Kidney (tissue), 13 donors: ENCODE measurements at regions not wholly inside any gene's neighbourhood (a gene's known extent, or its start where the extent isn't known, plus 50 kb on each side); places are given as distances from the start of the nearest gene placed in this dataset.
"Not testable (repeated sequence)": the region's sequence is repeated elsewhere in the genome, so short reads cannot be mapped to it uniquely, and the experiment has no call there.

Experiments
- DNase-seq, 5 donors: peaks; one replicate each; pipeline ENCODE4 v3.0.0-alpha.2; 2013 to 2020
- FAIRE-seq: peaks from 2 replicates; lab custom pipeline; 2012; peaks lifted over from hg19 to GRCh38; lab: Jason Lieb, UNC
- H3K27ac ChIP-seq, 2 donors: one replicate each; pipeline ENCODE4 v1.7.0; 2013; ENCODE audit warnings: low read depth in 2 of 2, low read length in 2 of 2, inconsistent platforms in 1 of 2
- H3K27me3 ChIP-seq: one replicate; pipeline ENCODE4 v1.7.1; 2013; ENCODE audit warnings: low read length, inconsistent platforms; ENCODE audit not compliant: control insufficient read depth, insufficient read depth
- H3K36me3 ChIP-seq, 3 donors: one replicate each; pipeline versions ENCODE4 v1.7.0 to v1.7.1; 2013; ENCODE audit warnings: low read length in 3 of 3, control low read depth in 1 of 3, inconsistent platforms in 1 of 3; ENCODE audit not compliant: insufficient read depth in 3 of 3, control insufficient read depth in 2 of 3
- H3K4me1 ChIP-seq, 3 donors: one replicate each; pipeline versions ENCODE4 v1.7.0 to v1.7.1; 2013; ENCODE audit warnings: low read length in 3 of 3, inconsistent platforms in 1 of 3, low read depth in 1 of 3; ENCODE audit not compliant: control insufficient read depth in 2 of 3, insufficient read depth in 2 of 3
- H3K4me3 ChIP-seq, 3 donors: one replicate each; pipeline versions ENCODE4 v1.7.0 to v1.8.1; 2013; ENCODE audit warnings: low read length in 3 of 3, control low read depth in 1 of 3, inconsistent platforms in 1 of 3
- H3K9ac ChIP-seq, 3 donors: one replicate each; pipeline versions ENCODE4 v1.7.0 to v1.7.1; 2013; ENCODE audit warnings: low read length in 3 of 3, control low read depth in 1 of 3, inconsistent platforms in 1 of 3
- H3K9me3 ChIP-seq, 3 donors: one replicate each; pipeline versions ENCODE4 v1.7.0 to v1.7.1; 2013; ENCODE audit warnings: low read length in 3 of 3, control low read depth in 1 of 3, inconsistent platforms in 1 of 3; ENCODE audit not compliant: control insufficient read depth in 2 of 3, insufficient read depth in 1 of 3
- intact Hi-C: fragments of 100-400 bp; cut with DNase I; formaldehyde crosslinking; loops from one replicate; pipeline ENCODE4 v1.11.1; 2022
- TF ChIP-seq, protein P1 (sequence below): IDR thresholded peaks from 3 replicates; pipeline ENCODE4 v1.5.1; 2012; ENCODE audit warnings: mild to moderate bottlenecking, moderate library complexity, borderline replicate concordance; ENCODE audit not compliant: insufficient read depth; ENCODE audit errors: extremely low read depth
- donor health status: control.
- donor health status: control.
- donor health status: control.
- donor health status: control.
- donor health status: control.
- donor health status: DM: yes; HTN: yes; CAD: no.
- donor health status: Normal renal cell carcinoma (clear cell type).

- intact Hi-C loops: no loop called here
- Histone ChIP-seq H3K4me3 (no peak overlapping the region), H3K9ac (no peak overlapping the region), H3K27me3 (no peaks in the 10 kb centered on the region), H3K27ac (no peak overlapping the region), H3K9me3 (no peaks in the 10 kb centered on the region), H3K36me3 (no peaks in the 10 kb centered on the region), H3K4me1 (peaks cover 0 to 2% (median 0%) of the 10 kb centered on the region in 3 donors)
- FAIRE-seq: no peak
- no peak for DNase-seq
- TF ChIP-seq, protein P1, sequence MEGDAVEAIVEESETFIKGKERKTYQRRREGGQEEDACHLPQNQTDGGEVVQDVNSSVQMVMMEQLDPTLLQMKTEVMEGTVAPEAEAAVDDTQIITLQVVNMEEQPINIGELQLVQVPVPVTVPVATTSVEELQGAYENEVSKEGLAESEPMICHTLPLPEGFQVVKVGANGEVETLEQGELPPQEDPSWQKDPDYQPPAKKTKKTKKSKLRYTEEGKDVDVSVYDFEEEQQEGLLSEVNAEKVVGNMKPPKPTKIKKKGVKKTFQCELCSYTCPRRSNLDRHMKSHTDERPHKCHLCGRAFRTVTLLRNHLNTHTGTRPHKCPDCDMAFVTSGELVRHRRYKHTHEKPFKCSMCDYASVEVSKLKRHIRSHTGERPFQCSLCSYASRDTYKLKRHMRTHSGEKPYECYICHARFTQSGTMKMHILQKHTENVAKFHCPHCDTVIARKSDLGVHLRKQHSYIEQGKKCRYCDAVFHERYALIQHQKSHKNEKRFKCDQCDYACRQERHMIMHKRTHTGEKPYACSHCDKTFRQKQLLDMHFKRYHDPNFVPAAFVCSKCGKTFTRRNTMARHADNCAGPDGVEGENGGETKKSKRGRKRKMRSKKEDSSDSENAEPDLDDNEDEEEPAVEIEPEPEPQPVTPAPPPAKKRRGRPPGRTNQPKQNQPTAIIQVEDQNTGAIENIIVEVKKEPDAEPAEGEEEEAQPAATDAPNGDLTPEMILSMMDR: no peak
Observed at GRCh38 chr3:65130782-65131181, 443.0 kb upstream of the ADAMTS9 start.

- H3K9ac ChIP-seq: no peak overlapping the region
- H3K9me3 ChIP-seq: no peaks in the 10 kb centered on the region
- no peaks in the 10 kb centered on the region for H3K27me3 ChIP-seq
- DNase-seq: no peak
- H3K4me3 ChIP-seq: no peak overlapping the region
- H3K4me1 ChIP-seq: no peaks in the 10 kb centered on the region
- no peaks in the 10 kb centered on the region for H3K36me3 ChIP-seq
- intact Hi-C loops: no loop called here
- no peak overlapping the region for H3K27ac ChIP-seq
- FAIRE-seq: no peak
- TF ChIP-seq, protein P1: no peak
Observed at GRCh38 chr3:65128346-65128745, 440.5 kb upstream of the ADAMTS9 start.

DNA sequence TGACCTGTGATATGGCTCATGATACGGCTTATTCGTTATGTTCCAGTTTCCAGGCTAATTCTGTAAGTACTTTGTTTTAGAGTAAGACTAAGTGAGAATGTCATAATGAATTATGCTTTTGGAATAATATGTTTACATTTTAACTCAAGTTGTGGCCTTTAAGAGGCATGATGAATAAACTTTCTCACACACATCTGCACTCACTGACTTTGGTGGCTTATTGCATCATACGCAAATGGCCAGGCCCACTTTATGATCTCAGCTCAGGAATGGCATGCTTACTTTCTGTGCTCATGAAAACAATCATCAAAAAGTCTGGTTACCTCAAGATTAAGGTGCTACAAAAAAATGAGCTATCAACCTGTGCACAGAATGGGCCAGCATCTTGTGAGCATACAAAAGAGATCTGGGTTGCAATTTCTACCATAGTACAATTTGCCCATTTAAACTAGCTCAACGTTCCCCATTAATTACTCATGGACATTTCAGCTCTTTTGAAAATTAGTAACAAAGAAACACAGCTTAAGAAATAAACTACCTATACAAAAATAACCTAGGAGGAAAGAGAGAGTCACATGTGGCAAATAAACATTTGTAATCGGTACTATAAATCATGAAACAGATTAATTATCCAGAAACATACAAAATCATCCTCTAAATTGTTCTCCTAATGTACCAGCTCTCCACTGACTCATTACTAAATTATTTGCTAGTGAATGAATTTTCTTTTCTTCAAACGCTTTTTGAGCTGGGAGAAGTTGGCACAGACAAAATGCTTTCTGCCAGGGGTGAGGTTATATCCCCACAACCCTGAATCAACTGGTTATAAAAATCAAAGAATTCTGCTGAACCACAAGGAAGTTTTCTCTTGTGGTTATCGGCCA is 439.0 kb upstream of the ADAMTS9 start:
- Histone ChIP-seq H3K27me3 (no peaks in the 10 kb centered on the region), H3K9me3 (no peaks in the 10 kb centered on the region), H3K27ac (no peak overlapping the region), H3K9ac (no peak overlapping the region), H3K4me3 (no peak overlapping the region), H3K36me3 (no peaks in the 10 kb centered on the region), H3K4me1 (no peaks in the 10 kb centered on the region)
- intact Hi-C loops: no loop called here
- FAIRE-seq (no peak), DNase-seq (no peak)
- TF ChIP-seq, protein P1: no peak

GRCh38 chr3:65120156-65120555 is 432.4 kb upstream of the ADAMTS9 start:
- H3K27ac ChIP-seq: not testable (repeated sequence)

More at GRCh38 chr3:65120156-65120555, 432.4 kb upstream of the ADAMTS9 start:
- FAIRE-seq, intact Hi-C loops, H3K4me1 ChIP-seq, H3K4me3 ChIP-seq, H3K9ac ChIP-seq, H3K9me3 ChIP-seq, H3K27me3 ChIP-seq, H3K36me3 ChIP-seq: not testable (repeated sequence)
- peak in 1 of 5 donors; percentile 66 for DNase-seq
